HepG2 (cell line): ENCODE measurements at regions not wholly inside any gene's neighbourhood (a gene's known extent, or its start where the extent isn't known, plus 50 kb on each side); places are given as distances from the start of the nearest gene placed in this dataset.

Experiments
- ATAC-seq: fragments of 200-7000 bp; cut with Tn5 transposase; 3 replicates; pipeline ENCODE4 v1.9.1; 2020; ENCODE audit warnings: mild to moderate bottlenecking, moderate library complexity
- BruUV-seq: library from RNA; stranded (reverse); fragments of 400-500 nt; replicated peaks from 2 replicates; lab custom pipeline; 2021; lab: Mats Ljungman, UMichigan
- CTCF ChIA-PET: fragments of 300-600 bp; formaldehyde crosslinking; extraction: SDS; loops from one replicate; lab custom pipeline; 2021; ENCODE audit warnings: low total read pairs, inconsistent platforms, low intra/inter-chr PET ratio; lab: Yijun Ruan, JAX
- POLR2A ChIA-PET: fragments of 350-600 bp; sonication (Branson Sonifier 250); formaldehyde crosslinking; loops from one replicate; lab custom pipeline; 2020; ENCODE audit warnings: antibody characterized with exemption, inconsistent platforms; lab: Yijun Ruan, JAX
- DNase-seq: peaks from one replicate; pipeline ENCODE4 v3.0.0-alpha.2; 2015; ENCODE audit warnings: low spot score
- FAIRE-seq: peaks from 3 replicates; lab custom pipeline; 2011; peaks lifted over from hg19 to GRCh38; lab: Jason Lieb, UNC
- H2AFZ ChIP-seq: one replicate; pipeline ENCODE4 v1.6.1; 2011; ENCODE audit warnings: low read length, inconsistent platforms
- H3K27ac ChIP-seq: fragments of 300-600 bp; 3 replicates; pipeline ENCODE4 v1.8.0; 2011; ENCODE audit warnings: mixed run types, mild to moderate bottlenecking, mixed read lengths, low read length, inconsistent platforms; ENCODE audit not compliant: insufficient read depth; ENCODE audit errors: extremely low read length
- H3K27me3 ChIP-seq, 2 experiments: fragments of 200-600 bp in 1 of 2; 2 replicates in 1 of 2; 3 replicates in 1 of 2; pipeline versions ENCODE4 v1.6.0 to v1.8.0; 2011; ENCODE audit warnings: low read length in 2 of 2, mild to moderate bottlenecking in 2 of 2, moderate library complexity in 2 of 2, inconsistent platforms in 1 of 2; ENCODE audit not compliant: insufficient read depth in 2 of 2, control insufficient read depth in 1 of 2
- H3K36me3 ChIP-seq, 2 experiments: fragments of 200-600 bp in 1 of 2; replicated peaks in 1 of 2; 2 replicates in 1 of 2; 3 replicates in 1 of 2; pipeline versions ENCODE4 v1.5.1 to v1.8.0; 2011; ENCODE audit warnings: low read length in 2 of 2, inconsistent platforms in 1 of 2; ENCODE audit not compliant: insufficient read depth in 2 of 2, control insufficient read depth in 1 of 2
- H3K4me1 ChIP-seq: 2 replicates; pipeline ENCODE4 v1.5.1; 2012; ENCODE audit warnings: low read length, inconsistent platforms; ENCODE audit not compliant: insufficient read depth
- H3K4me2 ChIP-seq: 2 replicates; pipeline ENCODE4 v1.6.0; 2011; ENCODE audit warnings: low read depth, low read length, inconsistent platforms
- H3K4me3 ChIP-seq, 3 experiments: fragments of 200-600 bp in 1 of 3; sonication (generic), shearing (Covaris generic) in 1 of 3; replicated peaks in 1 of 3; 2 replicates each; pipeline ENCODE4 v1.5.1; 2011 to 2016; ENCODE audit warnings: low read length in 3 of 3, inconsistent platforms in 2 of 3, low read depth in 2 of 3, mild to moderate bottlenecking in 2 of 3, control low read depth in 1 of 3, mixed read lengths in 1 of 3; ENCODE audit not compliant: insufficient read depth in 1 of 3
- H3K79me2 ChIP-seq: one replicate; pipeline ENCODE4 v1.6.1; 2011; ENCODE audit warnings: low read length, inconsistent platforms; ENCODE audit not compliant: insufficient read depth
- H3K9ac ChIP-seq: 2 replicates; pipeline ENCODE4 v1.6.0; 2011; ENCODE audit warnings: mild to moderate bottlenecking, low read depth, low read length, inconsistent platforms; ENCODE audit not compliant: insufficient read depth
- H3K9me3 ChIP-seq: 2 replicates; pipeline ENCODE4 v1.5.1; 2012; ENCODE audit warnings: mild to moderate bottlenecking, low read length
- H4K20me1 ChIP-seq: 2 replicates; pipeline ENCODE4 v1.6.0; 2011; ENCODE audit warnings: inconsistent platforms, mild to moderate bottlenecking, low read length, moderate library complexity; ENCODE audit not compliant: insufficient read depth
- ARID3A ChIP-seq: IDR thresholded peaks from 2 replicates; pipeline ENCODE4 v1.6.1; 2012; ENCODE audit warnings: low read depth, low read length, improper control_type of control experiment
- FOXC1 ChIP-seq: sonication (generic); formaldehyde crosslinking; IDR thresholded peaks from 2 replicates; pipeline ENCODE4 v1.8.0; 2022; ENCODE audit warnings: mild to moderate bottlenecking, missing genetic modification reagents, borderline replicate concordance
- FOXK2 ChIP-seq: fragments of 450-650 bp; IDR thresholded peaks from 2 replicates; pipeline ENCODE4 v1.6.1; 2016
- GLMP ChIP-seq: sonication (generic); formaldehyde crosslinking; IDR thresholded peaks from 2 replicates; pipeline ENCODE4 v1.9.0; 2021; ENCODE audit warnings: missing genetic modification reagents, mild to moderate bottlenecking, borderline replicate concordance
- HNF4A ChIP-seq: sonication (generic); formaldehyde crosslinking; IDR thresholded peaks from 2 replicates; pipeline ENCODE4 v1.4.0; 2020; ENCODE audit warnings: missing genetic modification reagents
- HNRNPK ChIP-seq: fragments of 200-400 bp; formaldehyde crosslinking; IDR thresholded peaks from 2 replicates; pipeline ENCODE4 v1.6.1; 2018; ENCODE audit warnings: low read length, low read depth, moderate library complexity, mild to moderate bottlenecking; ENCODE audit not compliant: poor library complexity, severe bottlenecking
- MAFF ChIP-seq: IDR thresholded peaks from 2 replicates; pipeline ENCODE4 v1.6.1; 2011; ENCODE audit warnings: low read depth, low read length, improper control_type of control experiment
- MXD4 ChIP-seq: IDR thresholded peaks from 2 replicates; pipeline ENCODE4 v1.6.1; 2016; ENCODE audit warnings: mild to moderate bottlenecking, missing biosample characterization, missing genetic modification reagents
- NONO ChIP-seq, 2 experiments: fragments of 450-650 bp in 1 of 2; sonication (generic) in 1 of 2; formaldehyde crosslinking in 1 of 2; IDR thresholded peaks in 1 of 2; conservative IDR thresholded peaks in 1 of 2; 2 replicates each; pipeline versions ENCODE4 v1.6.1 to v1.8.0; 2017 to 2022; ENCODE audit warnings: mild to moderate bottlenecking in 1 of 2, missing genetic modification reagents in 1 of 2, moderate library complexity in 1 of 2
- SUZ12 ChIP-seq: fragments of 150-350 bp; IDR thresholded peaks from 2 replicates; pipeline ENCODE4 v1.6.1; 2014; ENCODE audit warnings: low read depth, low read length
- THAP9 ChIP-seq: sonication (generic); formaldehyde crosslinking; IDR thresholded peaks from 2 replicates; pipeline ENCODE4; 2020; ENCODE audit warnings: missing genetic modification reagents, mild to moderate bottlenecking, borderline replicate concordance
- ZNF275 ChIP-seq: sonication (generic); formaldehyde crosslinking; IDR thresholded peaks from 2 replicates; pipeline ENCODE4 v1.8.0; 2022; ENCODE audit warnings: missing genetic modification reagents, mild to moderate bottlenecking, inconsistent platforms, borderline replicate concordance
- ZNF614 ChIP-seq: IDR thresholded peaks from 2 replicates; pipeline ENCODE4 v1.6.1; 2018; ENCODE audit warnings: missing biosample characterization, missing genetic modification reagents, inconsistent platforms, borderline replicate concordance
- ZNF619 ChIP-seq: sonication (generic); formaldehyde crosslinking; IDR thresholded peaks from 2 replicates; pipeline ENCODE4 v1.4.0; 2020; ENCODE audit warnings: mild to moderate bottlenecking, missing genetic modification reagents
- WGBS: methylation state at CpG from one replicate; pipeline ENCODE4 v1.1.6; 2017; ENCODE audit warnings: low lambda C conversion rate; 5-methylcytosine and 5-hydroxymethylcytosine counted together
- in situ Hi-C: cut with HindIII; loops from 2 replicates; pipeline ENCODE4 v1.10.0; 2017; ENCODE audit warnings: low pct_unique_long_range_greater_than_20kb; ENCODE audit not compliant: extremely low pct_ligation_motif_present
- intact Hi-C: fragments of 100-400 bp; cut with micrococcal nuclease; formaldehyde crosslinking; loops from one replicate; pipeline ENCODE4 v1.10.0; 2022; ENCODE audit not compliant: unreplicated experiment
- TF ChIP-seq, protein P1 (sequence below): sonication (generic); formaldehyde crosslinking; conservative IDR thresholded peaks from 2 replicates; pipeline ENCODE4 v1.4.0; 2020; ENCODE audit warnings: missing genetic modification reagents

DNA sequence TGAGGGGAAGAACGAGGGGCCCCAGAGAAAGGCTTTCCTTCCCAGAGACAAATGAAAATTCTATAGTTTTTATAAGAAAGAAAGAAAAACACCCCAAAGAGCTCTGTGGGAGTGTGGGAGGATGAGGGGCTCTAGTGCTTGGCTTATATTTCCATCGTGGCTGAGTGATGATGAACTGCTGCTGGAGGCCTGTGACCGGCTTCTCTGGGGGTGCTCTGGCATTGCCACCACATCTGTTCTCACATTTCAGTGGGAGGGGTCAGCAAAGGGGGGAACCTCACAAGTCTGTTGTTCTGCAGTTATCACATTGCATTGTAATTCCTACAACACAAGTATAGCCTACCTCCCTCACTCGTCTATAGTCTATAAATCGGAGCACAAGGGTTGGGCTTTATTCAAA lies 67.6 kb upstream of the BACH2 start:
- Histone ChIP-seq H2AFZ (no peak overlapping the region), H3K27ac (no peak overlapping the region), H3K4me2 (no peak overlapping the region), H3K27me3 (0 out of 5 replicates have a peak, but pooled peaks cover 0 to 3% of the 10 kb centered on the region in 2 experiments), H4K20me1 (no peaks in the 10 kb centered on the region), H3K9me3 (no peaks in the 10 kb centered on the region), H3K79me2 (no peaks in the 10 kb centered on the region), H3K36me3 (no peaks in the 10 kb centered on the region), H3K4me1 (no peaks in the 10 kb centered on the region), H3K4me3 (no peak overlapping the region), H3K9ac (no peak overlapping the region)
- ChIA-PET CTCF (no interaction called here), POLR2A (no interaction called here)
- in situ Hi-C loops (no loop called here), intact Hi-C loops (no loop called here)
- no TSS peak for BruUV-seq
- WGBS, result under 1% methylated on average over 5 of the region's 5 CpGs
- no peak for DNase-seq
- no peak for FAIRE-seq
- no peak for ATAC-seq
- TF ChIP-seq, protein P1, sequence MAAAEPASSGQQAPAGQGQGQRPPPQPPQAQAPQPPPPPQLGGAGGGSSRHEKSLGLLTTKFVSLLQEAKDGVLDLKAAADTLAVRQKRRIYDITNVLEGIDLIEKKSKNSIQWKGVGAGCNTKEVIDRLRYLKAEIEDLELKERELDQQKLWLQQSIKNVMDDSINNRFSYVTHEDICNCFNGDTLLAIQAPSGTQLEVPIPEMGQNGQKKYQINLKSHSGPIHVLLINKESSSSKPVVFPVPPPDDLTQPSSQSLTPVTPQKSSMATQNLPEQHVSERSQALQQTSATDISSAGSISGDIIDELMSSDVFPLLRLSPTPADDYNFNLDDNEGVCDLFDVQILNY, result no peak
- TF ChIP-seq FOXC1 (CRISPR knock-in tag) (no peak), HNF4A (no peak), ZNF619 (CRISPR knock-in tag) (no peak), SUZ12 (no peak), ARID3A (no peak), MXD4 (CRISPR knock-in tag) (no peak), FOXK2 (no peak), ZNF275 (no peak), NONO (IDR thresholded peaks at IDR 0.05) (no peak), NONO (CRISPR knock-in tag; conservative IDR thresholded peaks at IDR 0.05) (no peak), HNRNPK (no peak), THAP9 (CRISPR knock-in tag) (no peak), MAFF (no peak), ZNF614 (no peak), GLMP (no peak)
